GM18861 (cell line): ENCODE measurements at regions not wholly inside any gene's neighbourhood (a gene's known extent, or its start where the extent isn't known, plus 50 kb on each side); places are given as distances from the start of the nearest gene placed in this dataset.

Experiments
- ATAC-seq: cut with Tn5 transposase; IDR thresholded peaks from one replicate; pipeline ENCODE4 v1.9.1; 2021; ENCODE audit not compliant: unreplicated experiment

GRCh38 chr6:66751630-66752029 lies 1044.6 kb upstream of the EYS start:
- ATAC-seq: no peak

GRCh38 chr6:66740346-66740745 lies 1033.3 kb upstream of the EYS start:
- no peak for ATAC-seq

DNA sequence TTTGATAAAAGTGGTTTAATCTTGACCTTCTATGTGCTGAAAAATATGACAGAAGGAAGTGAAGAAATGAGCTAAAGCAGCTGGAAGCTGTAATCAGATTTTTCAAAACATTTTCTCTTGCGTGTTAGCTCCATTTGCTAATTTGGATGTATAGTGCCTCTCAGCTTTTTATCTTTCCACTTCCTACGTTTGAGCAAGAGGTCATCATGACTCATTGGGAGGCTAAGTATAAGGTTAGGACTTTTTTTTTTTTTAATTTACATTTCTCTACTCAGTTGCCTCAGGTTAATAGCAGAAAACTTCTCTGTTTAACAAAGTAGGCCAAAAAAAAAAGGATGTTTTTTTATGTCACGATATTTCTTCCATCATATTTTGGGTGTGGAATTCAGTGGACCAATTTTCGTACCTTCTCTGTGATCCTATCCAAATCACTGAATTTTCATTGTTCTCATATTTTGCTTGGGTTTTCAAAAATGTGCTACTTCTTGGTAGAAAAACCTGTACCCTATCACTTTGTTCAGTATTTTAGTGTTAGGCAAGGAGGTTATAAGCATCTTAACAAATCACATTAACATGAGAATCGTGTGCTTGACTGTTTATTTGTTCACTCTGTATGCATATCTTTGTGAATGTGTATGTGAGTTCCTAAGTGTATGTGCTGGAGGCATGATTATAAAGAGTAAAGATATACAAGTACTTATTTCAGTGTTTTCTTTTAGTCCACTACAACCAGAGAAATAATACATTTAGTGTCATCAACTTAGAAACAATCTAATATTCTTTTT lies 1028.3 kb upstream of the EYS start:
- no peak for ATAC-seq

GRCh38 chr6:66731310-66731709 lies 1024.3 kb upstream of the EYS start:
- ATAC-seq: no peak

GRCh38 chr6:66725670-66726069 lies 1018.6 kb upstream of the EYS start:
- ATAC-seq: no peak

GRCh38 chr6:66717801-66718200 lies 1010.8 kb upstream of the EYS start:
- ATAC-seq: no peak

- ATAC-seq: no peak
Measured at GRCh38 chr6:66699385-66699784, 992.4 kb upstream of the EYS start.

DNA sequence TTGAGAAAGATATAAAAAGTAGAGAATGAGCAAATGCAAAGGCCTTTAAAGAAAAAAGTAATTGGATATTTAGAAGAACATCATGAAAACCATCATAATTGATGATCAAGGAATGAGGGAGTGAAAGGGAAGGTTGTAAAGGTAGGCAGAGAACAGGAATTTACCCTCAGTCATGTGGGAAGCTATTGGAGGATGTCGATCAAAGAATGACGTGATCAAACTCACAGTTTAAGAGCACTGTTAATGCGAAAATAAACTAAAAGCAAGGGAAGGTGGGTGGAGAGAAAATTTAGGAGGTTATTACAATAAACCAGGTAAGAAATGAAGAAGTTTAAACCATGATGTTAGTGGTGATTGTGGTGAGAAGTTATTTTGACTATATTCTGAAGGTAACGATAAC lies 982.6 kb upstream of the EYS start:
- no peak for ATAC-seq

DNA sequence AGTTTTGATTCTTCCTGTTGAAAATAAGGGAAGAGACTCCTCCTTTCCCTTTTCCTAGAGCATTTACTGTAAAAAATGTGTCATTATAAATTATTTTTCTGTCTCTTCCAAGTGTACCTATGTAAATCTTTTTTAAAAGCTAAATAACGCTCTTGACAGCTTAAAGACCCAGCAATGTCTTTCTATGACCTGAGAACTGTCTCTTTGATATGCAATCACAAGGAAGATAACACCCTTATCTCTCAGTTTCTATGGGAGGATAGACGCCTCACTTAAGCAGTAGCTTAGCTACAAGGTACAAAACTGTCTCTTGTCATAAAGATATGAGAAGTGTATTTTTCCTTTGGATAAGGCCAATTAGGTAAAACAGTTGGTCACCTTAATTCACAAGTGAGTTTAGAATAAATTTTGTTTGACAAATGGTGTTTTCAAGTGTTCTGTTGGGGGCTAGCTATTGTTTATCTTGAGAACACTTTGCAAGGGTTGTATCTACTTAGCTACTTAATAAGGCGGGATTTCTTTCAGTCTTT lies 980.6 kb upstream of the EYS start:
- ATAC-seq: no peak

GRCh38 chr6:66675906-66676305 lies 968.9 kb upstream of the EYS start:
- no peak for ATAC-seq

GRCh38 chr6:66664112-66664511 lies 957.1 kb upstream of the EYS start:
- no peak for ATAC-seq

GRCh38 chr6:66662721-66663507 lies 955.9 kb upstream of the EYS start:
- no peak for ATAC-seq

GRCh38 chr6:66662196-66662595 lies 955.2 kb upstream of the EYS start:
- ATAC-seq: no peak

DNA sequence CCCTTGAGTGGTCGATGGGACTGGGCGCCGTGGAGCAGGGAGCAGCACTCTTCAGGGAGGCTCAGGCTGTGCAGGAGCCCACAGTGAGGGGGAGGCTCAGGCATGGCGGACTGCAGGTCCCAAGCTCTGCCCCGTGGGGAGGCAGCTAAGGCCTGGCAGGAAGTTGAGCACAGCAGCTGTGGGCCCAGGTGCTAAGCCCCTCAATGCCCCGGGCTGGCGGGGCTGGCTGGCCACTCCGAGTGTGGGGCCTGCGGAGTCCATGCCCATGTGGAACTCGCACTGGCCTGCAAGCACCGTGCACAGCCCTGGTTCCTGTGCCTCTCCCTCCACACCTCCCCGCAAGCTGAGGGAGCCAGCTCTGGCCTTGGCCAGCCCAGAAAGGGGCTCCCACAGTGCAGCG lies 948.4 kb upstream of the EYS start:
- ATAC-seq: no peak

GRCh38 chr6:66638518-66638917 lies 931.5 kb upstream of the EYS start:
- ATAC-seq: no peak

DNA sequence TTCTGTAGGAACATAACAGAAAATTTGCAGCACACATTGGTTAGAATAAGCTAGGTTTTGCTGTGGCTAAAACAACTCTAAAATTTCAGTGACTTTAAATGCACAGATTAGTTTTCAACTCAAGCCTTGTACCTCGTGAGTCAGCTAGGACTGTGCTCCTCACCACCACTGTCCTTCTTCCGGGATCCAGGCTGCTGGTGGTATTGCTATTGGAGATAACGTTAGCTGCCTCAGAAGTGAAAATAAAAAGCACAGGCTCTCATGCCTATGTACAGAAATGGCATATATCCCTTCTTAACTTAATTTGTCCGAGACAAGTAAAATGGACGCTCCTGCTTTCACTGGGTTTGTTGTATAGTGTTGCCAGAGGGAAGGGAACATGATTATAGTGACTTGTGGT lies 931.1 kb upstream of the EYS start:
- ATAC-seq: no peak

- ATAC-seq: no peak
Measured at GRCh38 chr6:66628917-66629316, 921.9 kb upstream of the EYS start.

GRCh38 chr6:66623050-66623449 lies 916.0 kb upstream of the EYS start:
- ATAC-seq: no peak

- ATAC-seq: no peak
Measured at GRCh38 chr6:66605971-66606370, 898.9 kb upstream of the EYS start.

DNA sequence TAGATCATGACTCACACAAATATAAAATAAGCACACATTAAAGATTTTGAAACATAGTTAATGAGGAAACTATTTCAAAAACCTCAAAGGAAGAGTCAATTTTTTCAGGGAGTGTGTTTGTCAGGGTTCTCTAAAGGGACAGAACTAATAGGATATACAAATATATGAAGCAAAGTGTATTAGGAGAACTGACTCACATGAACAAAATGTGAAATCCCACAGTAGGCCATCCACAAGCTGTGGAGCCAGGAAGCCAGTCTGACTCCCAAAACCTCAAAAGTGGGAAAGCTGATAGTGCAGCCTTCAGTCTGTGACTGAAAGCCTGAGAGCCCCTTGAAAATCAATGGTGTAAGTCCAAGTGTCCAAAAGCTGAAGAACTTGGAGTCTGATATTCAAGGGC lies 898.0 kb upstream of the EYS start:
- no peak for ATAC-seq

- ATAC-seq: no peak
Measured at GRCh38 chr6:66599541-66599940, 892.5 kb upstream of the EYS start.

GRCh38 chr6:66578362-66578761 lies 871.3 kb upstream of the EYS start:
- ATAC-seq: no peak
